AG10803 (cell line): ENCODE measurements at regions not wholly inside any gene's neighbourhood (a gene's known extent, or its start where the extent isn't known, plus 50 kb on each side); places are given as distances from the start of the nearest gene placed in this dataset.
A peak's percentile ranks its signal among the peaks of the same experiment; 100 is the strongest.

Experiments
- DNase-seq: peaks from one replicate; pipeline ENCODE4 v3.0.0; 2010; ENCODE audit warnings: low read depth
- H3K4me3 ChIP-seq: 2 replicates; pipeline ENCODE4 v1.5.1; 2011; ENCODE audit warnings: mild to moderate bottlenecking, low read length, control low read depth
- CTCF ChIP-seq: conservative IDR thresholded peaks from 2 replicates; pipeline ENCODE4 v1.5.1; 2011; ENCODE audit warnings: mild to moderate bottlenecking, low read length, control low read depth, inconsistent platforms

GRCh38 chr2:8238521-8239230 lies 443.2 kb upstream of the ID2 start:
- TF ChIP-seq CTCF: no peak

GRCh38 chr2:8239531-8240088 lies 442.2 kb upstream of the ID2 start:
- DNase-seq: no peak
- no peak for TF ChIP-seq CTCF
- no peak overlapping the region for H3K4me3 ChIP-seq

More at GRCh38 chr2:8238521-8239230, 443.2 kb upstream of the ID2 start:
- H3K4me3 ChIP-seq: no peak overlapping the region
- DNase-seq: no peak

- TF ChIP-seq CTCF: no peak
- DNase-seq: no peak
- no peak overlapping the region for H3K4me3 ChIP-seq
Measured at GRCh38 chr2:8241317-8241716, 440.5 kb upstream of the ID2 start.

- DNase-seq: peak; percentile 64
- no peak for TF ChIP-seq CTCF
- H3K4me3 ChIP-seq: no peak overlapping the region
Measured at GRCh38 chr2:8242739-8243138, 439.1 kb upstream of the ID2 start.

- DNase-seq: no peak
- no peak for TF ChIP-seq CTCF
- H3K4me3 ChIP-seq: no peak overlapping the region
Measured at GRCh38 chr2:8243748-8244400, 438.0 kb upstream of the ID2 start.

- DNase-seq: no peak
Measured at GRCh38 chr2:8244639-8245038, 437.2 kb upstream of the ID2 start.

More at GRCh38 chr2:8244639-8245038, 437.2 kb upstream of the ID2 start:
- no peak overlapping the region for H3K4me3 ChIP-seq
- no peak for TF ChIP-seq CTCF
